NCI-H446 treated with DMSO at 0.1 percent for 48 hours (cell line): ENCODE measurements at regions not wholly inside any gene's neighbourhood (a gene's known extent, or its start where the extent isn't known, plus 50 kb on each side); places are given as distances from the start of the nearest gene placed in this dataset.
"Not testable (repeated sequence)": the region's sequence is repeated elsewhere in the genome, so short reads cannot be mapped to it uniquely, and the experiment has no call there.

ENCODE experiments used
- DNase-seq: peaks from one replicate; lab custom pipeline; 2025; lab: John Stamatoyannopoulos, UW

DNA sequence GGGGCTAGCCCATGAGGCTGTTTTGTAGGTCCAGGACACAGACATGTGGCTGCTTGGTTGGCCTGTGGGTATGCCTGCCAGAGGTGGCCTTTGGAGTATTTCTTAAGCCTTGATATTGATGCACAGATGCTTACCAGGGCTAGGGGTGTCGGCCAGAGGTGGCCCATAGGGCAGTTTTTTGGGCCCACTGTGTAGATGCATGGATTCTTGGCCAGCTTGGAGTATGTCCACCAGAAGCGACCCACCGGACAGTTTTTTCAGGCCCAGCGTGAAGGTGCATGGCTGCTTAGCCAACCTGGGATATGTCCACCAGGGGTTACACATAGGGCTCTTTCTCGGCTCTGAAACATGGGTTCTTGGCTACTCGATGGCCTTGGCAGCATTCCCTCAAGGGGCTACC is 1199.1 kb downstream of the CNTNAP5 start:
- DNase-seq, result no peak

DNA sequence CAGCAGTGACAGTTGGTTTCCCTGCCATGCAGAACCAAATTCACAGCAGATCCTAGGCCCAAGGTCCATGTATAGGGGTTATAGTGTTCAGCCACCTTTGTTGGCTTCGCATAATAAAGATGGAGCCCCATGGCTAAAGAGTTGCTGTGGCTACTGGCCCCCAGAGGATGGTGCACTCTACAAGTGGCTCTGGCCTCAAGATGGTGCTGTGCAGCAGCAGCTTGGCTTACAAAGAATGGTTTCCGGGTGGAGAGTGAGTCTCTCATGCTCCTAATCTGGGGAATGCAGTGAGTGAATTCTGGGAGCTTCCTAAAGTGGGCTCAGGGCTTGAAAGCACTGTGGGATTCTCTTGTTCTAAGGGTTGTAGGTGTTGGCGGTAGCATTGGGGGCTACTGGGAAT is 1199.7 kb downstream of the CNTNAP5 start:
- DNase-seq, result no peak

DNA sequence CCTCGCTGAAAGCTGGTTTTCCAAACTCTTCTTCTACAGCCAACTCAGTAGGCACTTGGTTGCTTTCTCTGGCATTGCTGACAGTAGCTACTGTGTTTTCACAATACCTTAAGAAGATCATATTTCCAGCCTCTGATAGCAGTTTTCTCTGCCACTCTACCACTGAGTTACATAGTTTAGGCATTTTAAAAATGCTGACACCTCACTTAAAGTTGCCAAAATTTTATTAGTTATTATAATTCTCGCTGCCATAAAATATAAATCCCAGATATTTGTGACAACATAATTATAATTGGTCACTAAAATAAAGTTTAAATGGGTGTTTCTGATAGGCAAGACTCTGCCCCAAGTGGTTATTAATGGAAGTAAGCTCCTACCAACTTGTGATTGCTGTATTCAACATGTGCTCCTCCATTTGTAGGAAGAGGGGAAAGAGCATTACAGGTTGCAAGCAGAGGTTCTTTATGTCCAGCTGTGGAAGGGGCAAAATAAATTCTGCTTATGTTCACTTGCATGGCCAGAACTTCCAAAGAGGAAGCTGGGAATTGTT is 1202.8 kb downstream of the CNTNAP5 start:
- no peak for DNase-seq

DNA sequence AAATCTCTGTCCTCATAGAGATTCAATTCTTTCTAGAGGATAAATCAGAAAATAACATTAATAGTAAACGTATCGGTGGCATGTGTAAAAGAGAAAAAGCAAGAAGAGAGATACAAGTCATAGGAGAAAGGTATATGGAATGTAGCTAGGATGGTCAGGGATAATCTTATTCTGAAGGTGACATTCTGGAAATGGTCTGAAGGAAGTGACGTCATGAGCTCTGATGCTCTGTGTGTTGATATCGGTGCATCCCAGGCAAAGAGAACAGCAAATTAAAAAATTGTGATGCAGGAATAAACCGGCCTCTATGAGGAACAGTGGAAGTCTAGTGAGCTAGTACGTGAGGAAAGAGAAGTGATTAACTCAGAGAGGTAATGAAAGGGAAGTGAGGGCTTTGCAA is 1215.8 kb downstream of the CNTNAP5 start:
- DNase-seq, result no peak

DNA sequence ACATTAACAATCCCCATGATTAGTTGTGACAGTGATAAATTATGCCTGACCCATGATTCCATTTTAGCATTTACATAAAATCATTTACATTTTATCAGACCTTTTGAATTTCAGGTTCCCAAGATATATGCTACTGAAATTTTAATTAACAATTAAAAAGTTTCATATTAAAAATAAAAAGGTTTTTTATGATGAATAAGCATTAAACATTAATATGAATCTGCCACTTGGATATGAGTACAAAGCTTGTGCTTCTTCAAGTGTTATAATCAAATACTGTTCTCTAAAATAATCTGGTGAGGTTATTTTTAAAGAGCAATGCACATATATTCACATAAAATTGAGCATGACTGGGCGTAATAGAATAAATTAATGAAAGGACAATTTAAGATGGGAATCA is 1218.0 kb downstream of the CNTNAP5 start:
- DNase-seq, result no peak

DNA sequence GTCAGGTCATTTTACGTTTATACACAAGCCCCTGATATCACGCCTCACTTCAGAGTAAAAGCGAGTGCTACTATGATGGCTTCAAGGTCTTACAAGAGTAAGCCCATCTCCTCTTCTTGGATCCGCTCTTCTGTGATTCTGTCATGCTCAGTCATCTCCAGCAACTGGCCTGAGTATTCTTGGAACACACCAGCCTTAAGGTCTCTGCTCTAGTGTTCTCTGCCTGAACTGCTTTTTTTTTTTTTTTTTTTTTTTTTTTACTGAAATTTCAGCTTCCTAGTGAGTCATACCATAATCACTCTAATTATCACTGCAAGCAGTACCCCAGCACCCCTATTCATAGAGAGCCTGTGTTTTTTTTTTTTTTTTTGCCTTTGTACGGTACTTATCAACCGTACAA is 1228.9 kb downstream of the CNTNAP5 start:
- no peak for DNase-seq

DNA sequence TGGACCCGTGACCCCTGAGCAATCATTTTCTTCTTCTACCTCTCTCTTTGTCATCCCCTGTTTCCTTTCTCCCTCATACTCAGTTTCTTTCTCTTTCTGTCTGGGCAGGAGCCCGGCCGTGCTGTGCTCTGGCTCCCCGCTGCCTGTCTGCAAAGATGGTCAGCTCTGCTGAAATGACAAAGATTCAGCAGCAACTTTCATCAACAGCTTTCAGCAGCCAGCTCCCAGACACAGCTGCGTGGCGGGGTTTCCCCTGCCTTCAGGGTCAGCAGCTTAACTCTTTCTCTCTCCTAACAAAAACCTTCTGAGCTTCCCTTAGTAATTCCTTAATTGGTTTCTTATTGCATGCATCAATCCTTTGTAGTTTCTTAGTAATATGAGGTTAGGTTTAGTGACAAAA is 1234.4 kb downstream of the CNTNAP5 start:
- no peak for DNase-seq

DNA sequence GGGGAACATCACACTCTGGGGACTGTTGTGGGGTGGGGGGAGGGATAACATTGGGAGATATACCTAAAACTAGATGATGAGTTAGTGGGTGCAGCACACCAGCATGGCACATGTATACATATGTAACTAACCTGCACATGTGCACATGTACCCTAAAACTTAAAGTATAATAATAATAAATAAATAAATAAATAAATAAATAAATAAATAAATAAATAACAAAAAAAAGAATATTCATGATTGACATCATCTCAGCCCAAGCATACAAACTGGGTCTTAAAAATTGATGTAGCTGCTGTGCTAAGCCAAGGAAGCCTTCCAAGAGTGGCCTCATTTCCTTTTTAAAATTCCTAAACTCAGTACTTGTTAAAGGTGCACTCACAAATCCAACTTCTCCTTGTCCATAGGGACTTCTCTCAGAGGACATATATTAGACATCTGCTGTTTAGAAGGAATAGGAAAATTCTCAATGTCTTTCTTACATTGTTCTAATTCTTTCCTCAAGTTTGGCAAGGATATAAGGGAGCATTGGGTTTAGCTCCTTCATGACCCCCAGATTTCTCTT is 1235.4 kb downstream of the CNTNAP5 start:
- DNase-seq, result not testable (repeated sequence)

DNA sequence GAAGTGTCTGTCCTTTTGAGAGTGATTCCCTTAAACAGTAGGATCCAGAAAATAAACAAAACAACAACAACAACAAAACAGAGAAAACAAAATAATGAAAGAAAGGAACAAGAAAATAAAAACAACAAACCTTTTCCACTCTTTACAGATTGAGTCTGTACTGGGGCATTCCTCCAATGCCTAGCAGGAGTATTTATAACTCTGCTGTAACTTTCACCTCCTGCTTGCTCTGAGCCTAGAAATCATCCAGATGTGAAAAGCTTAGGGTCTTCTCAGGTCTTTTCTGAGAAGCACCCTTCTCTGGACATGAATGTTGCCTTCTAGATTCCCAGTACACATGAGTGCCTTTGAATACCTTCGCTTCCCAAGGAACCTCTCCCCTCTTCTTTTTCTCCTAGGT is 1239.4 kb downstream of the CNTNAP5 start:
- no peak for DNase-seq

DNA sequence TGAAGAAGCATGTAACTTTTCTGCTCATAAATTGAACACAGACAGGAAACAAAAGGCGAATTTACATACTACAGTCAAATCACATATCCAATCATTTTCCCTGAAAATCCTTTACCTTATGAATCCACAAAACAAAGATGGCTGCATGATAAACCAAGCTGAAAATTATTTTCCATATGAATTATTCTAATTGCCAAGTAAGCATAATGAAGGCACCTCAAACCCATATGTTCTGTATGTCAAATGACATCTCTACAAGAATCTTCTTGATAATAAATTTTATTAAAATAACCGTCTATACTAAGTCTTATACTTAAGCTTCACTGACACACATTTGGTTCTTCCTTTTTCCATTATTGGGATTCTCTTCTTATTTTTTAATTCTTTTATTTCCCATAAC is 1242.6 kb downstream of the CNTNAP5 start:
- no peak for DNase-seq

DNA sequence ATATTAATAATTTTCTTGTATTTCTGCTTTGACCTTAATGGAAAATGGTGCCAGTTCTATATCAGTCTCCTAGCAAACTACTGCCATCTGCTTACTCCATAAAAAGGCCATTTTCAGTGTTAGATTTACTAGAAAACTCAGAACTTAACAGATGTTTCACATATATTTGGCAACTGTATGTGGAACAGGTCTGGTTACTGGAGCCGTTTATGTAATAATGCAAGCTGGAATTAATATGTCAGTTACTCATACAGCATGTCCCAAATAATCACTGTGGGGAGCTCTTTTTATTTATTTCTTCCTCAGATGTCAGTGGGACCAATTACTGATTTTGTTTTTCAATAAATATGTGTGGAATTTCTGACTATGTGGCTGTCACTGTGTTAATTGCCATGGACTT is 1247.6 kb downstream of the CNTNAP5 start:
- DNase-seq, result no peak

DNA sequence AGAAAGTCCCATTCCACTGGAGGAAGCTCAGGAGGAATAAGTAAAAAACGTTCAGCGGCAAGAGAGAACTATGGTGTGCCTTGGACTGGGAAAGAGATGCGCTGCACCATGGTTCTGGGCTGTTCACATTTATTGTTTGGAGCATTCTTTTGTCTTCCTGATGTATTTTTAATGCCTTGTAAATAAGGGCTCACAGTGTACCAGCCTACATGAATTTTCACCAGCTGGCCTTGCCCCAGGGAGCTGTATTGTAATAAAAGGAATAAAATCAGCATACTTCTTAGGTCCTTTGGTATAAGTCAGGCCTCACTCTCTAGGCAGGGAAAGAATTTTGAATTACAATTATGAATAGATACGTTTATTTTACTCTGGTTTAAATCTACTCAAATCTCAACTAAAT is 1249.6 kb downstream of the CNTNAP5 start:
- no peak for DNase-seq

DNA sequence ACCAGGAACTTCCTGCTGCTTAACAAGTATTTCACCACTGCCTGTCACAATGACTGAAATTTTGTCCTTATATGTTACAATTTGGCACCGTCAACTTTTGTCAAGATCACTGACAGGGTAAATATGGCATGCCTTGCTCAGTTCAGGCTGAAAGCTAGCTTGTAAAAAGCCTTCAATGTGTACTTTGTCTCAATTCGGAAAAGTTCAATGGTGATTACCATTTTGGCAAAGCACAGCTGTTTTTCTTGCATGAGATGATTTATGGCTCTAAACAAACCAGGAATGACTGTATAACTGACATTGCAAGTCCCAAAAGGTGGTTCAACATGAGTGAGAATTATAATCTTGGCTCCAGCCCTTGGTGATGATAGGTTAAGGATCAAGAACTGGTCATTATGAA is 1255.2 kb downstream of the CNTNAP5 start:
- DNase-seq, result no peak

DNA sequence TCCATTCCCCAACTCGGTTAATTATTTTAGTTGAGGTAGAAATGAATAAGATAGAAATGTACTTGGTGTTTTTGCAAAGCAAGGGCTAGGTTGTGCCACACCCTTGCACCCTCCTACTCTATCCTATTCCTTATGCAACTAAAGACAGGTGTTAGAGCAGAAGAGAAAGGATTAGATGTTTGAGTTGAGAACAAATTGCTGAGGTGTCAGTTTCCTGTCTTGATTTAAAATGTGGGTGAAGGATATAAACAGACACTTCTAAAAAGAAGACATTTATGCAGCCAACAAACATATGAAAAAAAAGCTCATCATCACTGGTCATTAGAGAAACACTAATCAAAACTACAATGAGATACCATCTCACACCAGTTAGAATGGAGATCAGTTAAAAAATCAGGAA is 1256.2 kb downstream of the CNTNAP5 start:
- DNase-seq, result no peak

DNA sequence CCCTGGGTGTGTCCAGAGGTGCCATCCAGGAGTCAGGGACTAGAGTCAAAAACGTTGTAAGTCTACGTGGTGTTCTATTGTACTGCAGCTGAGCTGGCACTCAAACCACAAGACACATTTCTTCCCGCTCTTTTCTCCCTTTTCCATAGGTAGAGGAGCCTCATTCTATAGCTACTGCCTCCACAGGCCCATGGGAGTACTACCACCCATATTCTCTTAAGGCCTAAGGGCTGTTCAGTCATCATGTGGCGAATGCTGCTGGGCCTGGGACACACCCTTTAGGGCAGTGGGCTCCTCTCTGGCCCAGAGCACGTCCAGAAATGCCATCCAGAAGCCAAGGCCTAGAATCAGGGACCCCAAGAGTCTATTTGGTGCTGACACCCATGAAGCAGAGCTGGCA is 1271.7 kb downstream of the CNTNAP5 start:
- no peak for DNase-seq

DNA sequence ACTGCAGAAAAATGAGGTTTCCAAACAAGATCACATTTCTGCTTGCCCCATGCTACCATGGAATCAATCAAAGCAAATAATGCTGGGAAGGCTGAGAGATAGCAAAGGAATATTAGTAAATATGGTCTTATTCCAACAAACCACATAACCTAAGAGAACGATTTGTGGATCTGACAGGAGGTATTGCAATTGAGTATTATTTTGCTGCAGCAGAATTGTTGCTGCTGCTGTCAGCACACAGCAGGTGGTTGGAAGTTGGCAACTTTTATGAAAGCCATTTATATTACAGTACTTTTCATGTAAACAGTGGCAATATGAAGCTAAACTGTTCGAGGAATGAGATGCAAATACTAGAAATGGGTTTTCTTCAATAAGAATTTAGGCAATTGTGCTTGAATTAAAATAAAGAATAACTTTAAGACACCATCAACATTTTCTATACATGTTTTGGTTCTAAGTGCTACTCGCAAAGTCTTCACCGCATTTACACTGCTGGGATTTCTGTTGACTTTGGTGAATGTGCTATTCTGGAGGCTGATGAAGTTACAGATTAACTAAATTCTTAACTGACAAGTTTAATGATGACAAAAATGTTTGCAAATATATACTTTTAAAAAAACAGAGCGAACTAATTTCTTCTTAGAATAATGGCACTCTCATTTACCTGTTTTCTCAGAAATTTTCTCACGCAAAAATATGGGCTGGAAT is 1285.7 kb downstream of the CNTNAP5 start:
- DNase-seq, result no peak

DNA sequence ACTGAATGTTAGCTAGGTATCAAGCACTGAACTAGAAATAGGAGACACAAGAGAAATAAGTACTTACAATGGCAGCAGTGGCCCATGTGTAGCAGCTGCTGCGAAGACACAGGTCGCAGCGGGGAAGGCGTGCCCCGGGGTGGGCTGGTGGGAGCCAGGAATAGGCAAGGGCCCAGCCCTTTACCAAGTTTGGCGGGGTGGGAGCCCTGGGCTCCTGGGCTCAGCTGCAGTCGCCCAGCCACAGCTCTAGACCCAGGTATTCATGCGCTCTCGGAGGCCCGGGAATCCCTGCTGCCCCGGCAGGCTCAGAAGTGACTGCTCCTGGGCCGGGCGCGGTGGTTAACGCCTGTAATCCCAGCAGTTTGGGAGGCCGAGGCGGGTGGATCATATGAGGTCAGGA is 1287.3 kb downstream of the CNTNAP5 start:
- DNase-seq, result no peak

DNA sequence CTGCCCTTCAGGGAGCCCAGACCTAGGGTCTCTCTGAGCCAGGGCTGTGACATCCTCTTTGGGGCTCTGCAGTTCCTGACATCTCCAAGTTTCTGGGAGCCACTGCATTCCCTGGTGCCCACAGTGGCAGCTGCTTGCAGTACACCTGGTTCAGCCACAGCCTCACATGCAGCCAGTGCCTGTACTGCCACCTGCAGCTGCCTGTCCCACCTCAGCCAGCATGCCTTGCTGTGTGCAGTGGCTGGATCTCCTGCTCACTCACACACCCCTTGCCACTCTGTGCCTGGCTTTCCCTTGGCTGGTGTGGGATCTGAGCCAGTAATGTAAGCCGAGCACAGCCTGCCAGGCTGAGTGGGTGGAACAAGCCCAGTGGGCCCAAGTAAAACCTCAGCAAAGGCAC is 1288.7 kb downstream of the CNTNAP5 start:
- DNase-seq, result no peak

DNA sequence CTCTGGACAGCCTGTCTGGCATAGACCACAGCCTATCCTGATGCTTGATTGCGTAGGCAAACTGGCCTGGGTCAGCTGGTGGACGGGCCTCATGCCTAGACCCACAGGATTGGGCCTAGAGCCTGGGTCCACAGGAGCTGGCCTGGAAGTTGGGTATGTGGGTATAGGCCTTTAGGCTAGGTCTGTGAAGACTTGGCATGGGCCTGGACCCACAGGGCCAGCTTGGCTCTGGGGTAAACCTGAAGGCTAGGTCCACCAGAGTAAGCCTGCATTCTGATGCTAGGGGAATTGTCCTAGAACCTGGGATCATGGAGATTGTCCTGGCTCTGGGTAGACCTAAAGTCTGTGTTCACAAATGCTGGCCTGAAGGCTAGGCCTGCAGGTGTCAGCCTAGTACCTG is 1293.7 kb downstream of the CNTNAP5 start:
- no peak for DNase-seq

DNA sequence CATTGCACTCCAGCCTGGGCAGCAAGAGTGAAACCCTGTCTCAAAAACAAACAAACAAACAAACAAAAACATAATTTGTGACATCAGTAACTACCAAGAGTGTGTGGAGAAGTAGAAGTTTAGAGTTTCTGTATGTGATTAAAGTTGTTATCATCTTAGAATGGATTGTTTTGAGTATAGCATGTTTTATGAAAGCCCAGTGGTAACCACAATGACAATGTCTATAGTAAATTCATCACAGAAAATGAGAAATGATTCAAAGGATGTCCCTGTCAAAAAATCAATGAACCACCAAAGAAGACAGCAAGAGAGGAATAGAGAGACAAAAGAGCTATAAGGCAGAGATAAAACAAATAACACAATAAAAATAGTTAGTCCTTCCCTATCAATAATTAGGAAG is 1299.2 kb downstream of the CNTNAP5 start:
- no peak for DNase-seq

DNA sequence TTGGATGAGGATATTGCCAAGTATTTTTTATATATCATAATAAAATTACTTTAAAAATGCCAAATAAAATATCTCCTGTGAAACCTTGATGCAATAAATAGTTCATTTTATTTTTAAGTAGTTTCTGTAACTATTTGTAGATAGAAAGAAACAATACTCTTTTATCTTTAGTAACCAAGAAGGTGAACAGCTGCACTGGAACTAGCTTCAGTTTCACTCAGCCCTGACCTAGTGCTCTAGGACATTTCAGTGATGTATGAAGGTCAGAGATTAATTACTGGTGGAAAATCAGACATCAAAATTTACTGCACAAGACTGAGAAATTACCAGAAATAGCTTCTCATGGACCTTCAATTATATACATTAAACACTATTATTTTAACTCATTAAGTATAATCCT is 1305.0 kb downstream of the CNTNAP5 start:
- DNase-seq, result no peak

DNA sequence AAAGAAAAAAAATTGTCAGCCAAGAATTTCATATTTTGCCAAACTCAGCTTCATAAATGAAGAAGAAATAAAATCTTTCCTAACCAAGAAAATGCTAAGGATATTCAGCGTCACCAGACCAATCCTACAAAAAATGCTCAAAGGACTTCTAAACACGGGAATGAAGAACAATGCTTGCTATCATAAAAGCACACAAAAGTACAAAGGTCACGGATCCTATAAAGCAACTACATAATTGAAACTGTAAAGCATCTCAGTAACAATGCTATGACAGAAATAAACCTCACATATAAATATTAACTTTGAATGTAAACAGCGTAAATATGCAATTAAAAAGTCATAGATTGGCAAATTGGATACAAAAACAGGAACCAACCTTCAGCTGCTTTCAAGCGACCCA is 1314.6 kb upstream of the GYPC start:
- DNase-seq, result no peak

DNA sequence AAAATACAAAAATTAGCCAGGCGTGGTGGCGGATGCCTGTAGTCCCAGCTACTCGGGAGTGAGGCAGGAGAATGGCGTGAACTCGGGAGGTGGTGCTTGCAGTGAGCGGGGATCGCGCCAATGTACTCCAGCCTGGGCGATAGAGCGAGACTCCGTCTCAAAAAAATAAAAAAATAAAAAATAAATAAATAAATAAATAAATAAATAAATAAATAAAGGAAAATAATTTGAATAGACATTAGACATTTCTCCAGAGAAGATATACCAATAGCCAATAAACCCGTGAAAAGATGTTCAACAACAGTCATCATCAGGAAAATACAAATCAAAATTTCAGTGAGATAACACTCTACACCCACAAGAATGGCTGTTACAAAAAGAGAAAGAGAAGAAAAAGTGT is 1302.4 kb upstream of the GYPC start:
- not testable (repeated sequence) for DNase-seq
